NB4 (cell line): ENCODE measurements at regions not wholly inside any gene's neighbourhood (a gene's known extent, or its start where the extent isn't known, plus 50 kb on each side); places are given as distances from the start of the nearest gene placed in this dataset.

ENCODE experiments used
- MYC ChIP-seq: IDR thresholded peaks from 2 replicates; pipeline ENCODE4 v1.6.1; 2011; ENCODE audit warnings: low read depth, low read length
- POLR2A ChIP-seq: IDR thresholded peaks from 2 replicates; pipeline ENCODE4 v1.6.1; 2011; ENCODE audit warnings: mild to moderate bottlenecking; ENCODE audit not compliant: insufficient read length; ENCODE audit errors: extremely low read depth
- TF ChIP-seq, protein P1 (sequence below): IDR thresholded peaks from one replicate; pipeline ENCODE4 v1.5.1; 2012; ENCODE audit warnings: low read depth, low read length

- TF ChIP-seq, protein P1, sequence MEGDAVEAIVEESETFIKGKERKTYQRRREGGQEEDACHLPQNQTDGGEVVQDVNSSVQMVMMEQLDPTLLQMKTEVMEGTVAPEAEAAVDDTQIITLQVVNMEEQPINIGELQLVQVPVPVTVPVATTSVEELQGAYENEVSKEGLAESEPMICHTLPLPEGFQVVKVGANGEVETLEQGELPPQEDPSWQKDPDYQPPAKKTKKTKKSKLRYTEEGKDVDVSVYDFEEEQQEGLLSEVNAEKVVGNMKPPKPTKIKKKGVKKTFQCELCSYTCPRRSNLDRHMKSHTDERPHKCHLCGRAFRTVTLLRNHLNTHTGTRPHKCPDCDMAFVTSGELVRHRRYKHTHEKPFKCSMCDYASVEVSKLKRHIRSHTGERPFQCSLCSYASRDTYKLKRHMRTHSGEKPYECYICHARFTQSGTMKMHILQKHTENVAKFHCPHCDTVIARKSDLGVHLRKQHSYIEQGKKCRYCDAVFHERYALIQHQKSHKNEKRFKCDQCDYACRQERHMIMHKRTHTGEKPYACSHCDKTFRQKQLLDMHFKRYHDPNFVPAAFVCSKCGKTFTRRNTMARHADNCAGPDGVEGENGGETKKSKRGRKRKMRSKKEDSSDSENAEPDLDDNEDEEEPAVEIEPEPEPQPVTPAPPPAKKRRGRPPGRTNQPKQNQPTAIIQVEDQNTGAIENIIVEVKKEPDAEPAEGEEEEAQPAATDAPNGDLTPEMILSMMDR, result no peak
- TF ChIP-seq POLR2A, result no peak
- no peak for TF ChIP-seq MYC
Measured at GRCh38 chr5:33079548-33079947, 361.2 kb upstream of the TARS1 start.
